CD14-positive monocyte (primary cell): ENCODE measurements at regions not wholly inside any gene's neighbourhood (a gene's known extent, or its start where the extent isn't known, plus 50 kb on each side); places are given as distances from the start of the nearest gene placed in this dataset.

Experiments
- DNase-seq, 3 donors: peaks; one replicate each; pipeline ENCODE4 v3.0.0-alpha.2; 2011 to 2022
- H2AFZ ChIP-seq: 2 replicates; pipeline ENCODE4 v1.6.0; 2012; ENCODE audit warnings: mild to moderate bottlenecking, low read depth, low read length, inconsistent platforms; ENCODE audit not compliant: insufficient read depth, poor library complexity, severe bottlenecking
- H3K27ac ChIP-seq, 2 donors: 1 replicate in 1 of 2; 2 replicates in 1 of 2; pipeline ENCODE4 v1.5.1; 2012 to 2013; ENCODE audit warnings: low read length in 2 of 2, control low read depth in 1 of 2, inconsistent platforms in 1 of 2, low read depth in 1 of 2, mild to moderate bottlenecking in 1 of 2
- H3K27me3 ChIP-seq, 2 donors: one replicate each; pipeline versions ENCODE4 v1.6.0 to v1.6.1; 2011 to 2013; ENCODE audit warnings: low read length in 2 of 2; ENCODE audit not compliant: control insufficient read depth in 2 of 2, insufficient read depth in 2 of 2
- H3K36me3 ChIP-seq, 2 donors: replicated peaks in 1 of 2; 1 replicate in 1 of 2; 2 replicates in 1 of 2; pipeline versions ENCODE4 v1.5.1 to v1.6.1; 2012 to 2013; ENCODE audit warnings: low read length in 2 of 2, control low read depth in 1 of 2, inconsistent platforms in 1 of 2, mild to moderate bottlenecking in 1 of 2; ENCODE audit not compliant: insufficient read depth in 2 of 2, control insufficient read depth in 1 of 2
- H3K4me1 ChIP-seq, 2 donors: 1 replicate in 1 of 2; 2 replicates in 1 of 2; pipeline versions ENCODE4 v1.5.1 to v1.6.1; 2012 to 2013; ENCODE audit warnings: low read length in 2 of 2, control low read depth in 1 of 2, inconsistent platforms in 1 of 2, mild to moderate bottlenecking in 1 of 2, moderate library complexity in 1 of 2; ENCODE audit not compliant: insufficient read depth in 2 of 2, control insufficient read depth in 1 of 2
- H3K4me2 ChIP-seq: replicated peaks from 2 replicates; pipeline ENCODE3; 2012; ENCODE audit warnings: low read length, moderate library complexity, mild to moderate bottlenecking; ENCODE audit not compliant: poor library complexity, severe bottlenecking; ENCODE audit errors: extremely low read depth
- H3K4me3 ChIP-seq, 3 experiments: fragments of 200-600 bp in 1 of 3; sonication (generic) in 1 of 3; replicated peaks in 1 of 3; 1 replicate in 2 of 3; 2 replicates in 1 of 3; pipeline ENCODE4 v1.5.1; 2011 to 2013; ENCODE audit warnings: low read length in 3 of 3, mild to moderate bottlenecking in 3 of 3, control low read depth in 2 of 3, low read depth in 2 of 3, inconsistent platforms in 1 of 3, moderate library complexity in 1 of 3
- H3K79me2 ChIP-seq: 2 replicates; pipeline ENCODE4 v1.6.0; 2012; ENCODE audit warnings: mild to moderate bottlenecking, control low read depth, inconsistent platforms, low read length, moderate library complexity; ENCODE audit not compliant: insufficient read depth
- H3K9ac ChIP-seq: 2 replicates; pipeline ENCODE4 v1.6.0; 2017; ENCODE audit warnings: low read length, mild to moderate bottlenecking; ENCODE audit not compliant: insufficient read depth, poor library complexity, severe bottlenecking
- H3K9me3 ChIP-seq, 2 donors: replicated peaks in 1 of 2; 1 replicate in 1 of 2; 2 replicates in 1 of 2; pipeline versions ENCODE4 v1.5.1 to v1.6.1; 2012 to 2013; ENCODE audit warnings: low read length in 2 of 2, control low read depth in 1 of 2; ENCODE audit not compliant: control insufficient read depth in 1 of 2, insufficient read depth in 1 of 2
- H4K20me1 ChIP-seq: 2 replicates; pipeline ENCODE4 v1.6.0; 2012; ENCODE audit warnings: mild to moderate bottlenecking, low read length, control low read depth, moderate library complexity; ENCODE audit not compliant: insufficient read depth
- H3K27ac Mint-ChIP-seq, 7 donors: one replicate each; pipeline ENCODE4 v1.8.0; 2020; ENCODE audit warnings: mild to moderate bottlenecking in 7 of 7, mixed read lengths in 7 of 7, moderate library complexity in 6 of 7, inconsistent platforms in 2 of 7
- H3K27me3 Mint-ChIP-seq, 3 donors: one replicate each; pipeline ENCODE4 v1.8.0; 2021 to 2022; ENCODE audit warnings: low read depth in 3 of 3, mild to moderate bottlenecking in 3 of 3, mixed read lengths in 3 of 3, moderate library complexity in 3 of 3, inconsistent platforms in 1 of 3
- H3K36me3 Mint-ChIP-seq, 2 donors: one replicate each; pipeline ENCODE4 v1.8.0; 2020; ENCODE audit warnings: mixed read lengths in 2 of 2, inconsistent platforms in 1 of 2, mild to moderate bottlenecking in 1 of 2
- H3K4me1 Mint-ChIP-seq: one replicate; pipeline ENCODE4 v1.8.0; 2020; ENCODE audit warnings: mild to moderate bottlenecking, mixed read lengths
- H3K4me3 Mint-ChIP-seq, 2 donors: one replicate each; pipeline ENCODE4 v1.8.0; 2020; ENCODE audit warnings: mild to moderate bottlenecking in 2 of 2, mixed read lengths in 2 of 2, moderate library complexity in 1 of 2
- H3K9me3 Mint-ChIP-seq, 7 donors: one replicate each; pipeline ENCODE4 v1.8.0; 2020 to 2022; ENCODE audit warnings: mixed read lengths in 7 of 7, mild to moderate bottlenecking in 6 of 7, moderate library complexity in 6 of 7, inconsistent platforms in 2 of 7
- CTCF ChIP-seq: fragments of 200-600 bp; IDR thresholded peaks from one replicate; pipeline ENCODE4 v1.8.0; 2022; ENCODE audit warnings: antibody characterized with exemption, mild to moderate bottlenecking
- WGBS: methylation state at CpG from one replicate; pipeline ENCODE4 v1.1.5; 2013; ENCODE audit warnings: missing lambda C conversion rate; ENCODE audit not compliant: insufficient coverage; 5-methylcytosine and 5-hydroxymethylcytosine counted together
- intact Hi-C, 2 donors: fragments of 100-400 bp; cut with micrococcal nuclease; formaldehyde crosslinking; loops; one replicate each; pipeline versions ENCODE4 v1.15.0 to v1.15.1; 2023

DNA sequence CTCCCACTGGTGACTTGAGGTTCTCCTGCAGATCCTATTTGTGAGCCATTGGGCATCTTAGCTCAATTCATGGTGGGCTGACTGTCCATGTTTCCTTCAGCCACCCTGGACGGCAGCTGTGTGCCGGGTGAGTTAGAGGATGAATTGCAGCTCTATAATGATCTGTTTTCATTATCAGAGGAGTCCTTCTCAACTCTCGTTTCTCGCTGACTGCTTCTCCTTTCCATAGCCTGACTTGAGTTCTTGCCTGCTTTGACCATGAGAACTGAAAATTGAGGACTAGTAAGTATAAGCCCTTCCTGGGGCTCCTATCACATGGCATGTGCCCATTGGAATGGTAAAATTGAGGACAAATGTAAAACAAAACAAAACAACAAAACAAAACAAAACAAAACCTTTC, 121.8 kb downstream of the CDC42EP3 start:
- Histone ChIP-seq H3K27me3 (no peaks in the 10 kb centered on the region), H3K36me3 (no peaks in the 10 kb centered on the region), H3K4me3 (no peak overlapping the region), H3K27ac (peak overlapping the region in 1 of 2 donors; percentile 19), H3K79me2 (no peaks in the 10 kb centered on the region), H2AFZ (peak overlapping the region; percentile 25), H3K9ac (no peak overlapping the region), H3K9me3 (no peaks in the 10 kb centered on the region), H4K20me1 (no peaks in the 10 kb centered on the region), H3K4me2 (no peak overlapping the region), H3K4me1 (peaks cover 17 to 26% of the 10 kb centered on the region in 2 donors)
- 62% methylated on average over 2 of the region's 4 CpGs for WGBS
- H3K36me3 Mint-ChIP-seq: no peaks in the 10 kb centered on the region
- DNase-seq: no peak
- TF ChIP-seq CTCF: no peak
- peaks cover 0 to 8% (median 2%) of the 10 kb centered on the region in 7 donors for H3K9me3 Mint-ChIP-seq
- no peak overlapping the region for H3K4me3 Mint-ChIP-seq
- H3K27ac Mint-ChIP-seq: peak overlapping the region in 3 of 7 donors; percentile 15 to 45 (median 43)
- peaks cover 0 to 3% (median 0%) of the 10 kb centered on the region in 3 donors for H3K27me3 Mint-ChIP-seq
- H3K4me1 Mint-ChIP-seq: peaks cover 27% of the 10 kb centered on the region
- intact Hi-C loops: no loop called here

DNA sequence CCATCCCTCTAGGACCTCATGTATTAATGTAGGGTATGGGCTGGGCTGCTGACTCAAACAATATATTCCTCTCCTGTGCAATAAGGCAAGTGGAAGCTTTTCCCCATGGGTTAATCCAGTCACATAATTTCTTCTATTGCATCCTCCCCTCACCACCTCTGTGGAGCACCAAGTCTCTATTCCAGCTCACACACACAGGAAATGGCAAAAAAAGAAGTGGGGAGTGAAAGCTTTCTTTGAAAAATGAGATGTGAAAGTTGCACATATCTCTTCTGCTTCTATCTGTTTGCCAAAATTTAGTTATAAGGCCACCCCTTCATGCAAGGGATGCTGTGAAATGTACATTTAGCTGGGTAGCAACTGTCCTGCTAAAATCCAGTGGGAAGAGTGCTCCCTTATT, 121.3 kb downstream of the CDC42EP3 start:
- intact Hi-C loops: no loop called here
- no peak overlapping the region for H3K9ac ChIP-seq
- H3K9me3 Mint-ChIP-seq: peaks cover 0 to 8% (median 2%) of the 10 kb centered on the region in 7 donors

More for the DNA sequence above, 121.3 kb downstream of the CDC42EP3 start:
- Mint-ChIP-seq H3K4me1 (peaks cover 27% of the 10 kb centered on the region), H3K27ac (peak overlapping the region in 1 of 7 donors; percentile 48), H3K4me3 (peak overlapping the region in 1 of 2 donors; percentile 47), H3K36me3 (no peaks in the 10 kb centered on the region), H3K27me3 (peaks cover 0 to 3% (median 0%) of the 10 kb centered on the region in 3 donors)
- H3K79me2 ChIP-seq: no peaks in the 10 kb centered on the region
- peak in 2 of 3 donors; percentile 15 to 17 for DNase-seq
- H3K27me3 ChIP-seq: no peaks in the 10 kb centered on the region
- no peaks in the 10 kb centered on the region for H3K36me3 ChIP-seq
- H3K4me3 ChIP-seq: no peak overlapping the region
- peaks cover 23 to 32% of the 10 kb centered on the region in 2 donors for H3K4me1 ChIP-seq
- no peak overlapping the region for H3K4me2 ChIP-seq
- peak overlapping the region in 1 of 2 donors; percentile 19 for H3K27ac ChIP-seq
- H2AFZ ChIP-seq: no peak overlapping the region
- no peaks in the 10 kb centered on the region for H3K9me3 ChIP-seq
- H4K20me1 ChIP-seq: no peaks in the 10 kb centered on the region
- no peak for TF ChIP-seq CTCF
